Endothelial cell of umbilical vein (primary cell): ENCODE measurements at regions not wholly inside any gene's neighbourhood (a gene's known extent, or its start where the extent isn't known, plus 50 kb on each side); places are given as distances from the start of the nearest gene placed in this dataset.

Source experiments
- BruUV-seq: library from RNA; stranded (reverse); fragments of 400-500 nt; replicated peaks from 2 replicates; lab custom pipeline; 2021; lab: Mats Ljungman, UMichigan
- CTCF ChIA-PET: fragments of 300-600, 350-600 bp; sonication (Branson Sonifier 250); formaldehyde crosslinking; loops from one replicate; lab custom pipeline; 2021; ENCODE audit warnings: antibody characterized with exemption, inconsistent platforms; lab: Charles Lee
- POLR2A ChIA-PET: fragments of 300-600, 350-600 bp; sonication (Branson Sonifier 250); formaldehyde crosslinking; loops from one replicate; lab custom pipeline; 2021; ENCODE audit warnings: antibody characterized with exemption, inconsistent platforms; lab: Charles Lee
- DNase-seq: peaks from one replicate; pipeline ENCODE4 v3.0.0-alpha.2; 2011; ENCODE audit warnings: low read depth, low spot score
- FAIRE-seq: peaks from 2 replicates; lab custom pipeline; 2011; peaks lifted over from hg19 to GRCh38; lab: Jason Lieb, UNC
- H2AFZ ChIP-seq: 2 replicates; pipeline ENCODE4 v1.6.0; 2012; ENCODE audit warnings: low read depth, low read length, control low read depth, inconsistent platforms
- H3K27ac ChIP-seq: 2 replicates; pipeline ENCODE4 v1.5.1; 2011; ENCODE audit warnings: low read depth, mild to moderate bottlenecking, control low read depth, low read length, moderate library complexity; ENCODE audit not compliant: insufficient read depth
- H3K27me3 ChIP-seq, 2 experiments: 2 replicates each; pipeline versions ENCODE4 v1.6.0 to v1.6.1; 2011; ENCODE audit warnings: low read length in 2 of 2, mixed read lengths in 1 of 2; ENCODE audit not compliant: control insufficient read depth in 2 of 2, insufficient read depth in 2 of 2
- H3K36me3 ChIP-seq, 2 experiments: 2 replicates in 1 of 2; 3 replicates in 1 of 2; pipeline ENCODE4 v1.5.1; 2011; ENCODE audit warnings: low read length in 2 of 2, mild to moderate bottlenecking in 1 of 2, moderate library complexity in 1 of 2; ENCODE audit not compliant: control insufficient read depth in 2 of 2, insufficient read depth in 2 of 2; ENCODE audit errors: extremely low read depth in 1 of 2
- H3K4me1 ChIP-seq: 3 replicates; pipeline ENCODE4 v1.5.1; 2011; ENCODE audit warnings: mild to moderate bottlenecking, low read length; ENCODE audit not compliant: control insufficient read depth, insufficient read depth; ENCODE audit errors: extremely low read depth
- H3K4me2 ChIP-seq: 2 replicates; pipeline ENCODE4 v1.6.1; 2011; ENCODE audit warnings: low read length, control low read depth, mixed read lengths; ENCODE audit not compliant: insufficient read depth
- H3K4me3 ChIP-seq, 3 experiments: fragments of 200-600 bp in 1 of 3; sonication (generic), shearing (Covaris generic) in 1 of 3; replicated peaks in 1 of 3; 2 replicates each; pipeline ENCODE4 v1.5.1; 2011 to 2016; ENCODE audit warnings: control low read depth in 3 of 3, low read length in 3 of 3, mild to moderate bottlenecking in 2 of 3, inconsistent platforms in 1 of 3, low read depth in 1 of 3, moderate library complexity in 1 of 3; ENCODE audit not compliant: insufficient read depth in 1 of 3
- H3K79me2 ChIP-seq: 2 replicates; pipeline ENCODE4 v1.6.0; 2012; ENCODE audit warnings: low read length, inconsistent platforms; ENCODE audit not compliant: control insufficient read depth, insufficient read depth
- H3K9ac ChIP-seq: replicated peaks from 2 replicates; pipeline ENCODE3; 2011; ENCODE audit warnings: low read length, control low read depth; ENCODE audit not compliant: insufficient read depth; ENCODE audit errors: extremely low read depth
- H3K9me1 ChIP-seq: replicated peaks from 3 replicates; pipeline ENCODE4 v1.6.0; 2011; ENCODE audit warnings: mild to moderate bottlenecking, low read length; ENCODE audit not compliant: control insufficient read depth, insufficient read depth; ENCODE audit errors: extremely low read depth
- H3K9me3 ChIP-seq: replicated peaks from 2 replicates; pipeline ENCODE4 v1.5.1; 2012; ENCODE audit warnings: low read length, inconsistent platforms; ENCODE audit not compliant: control insufficient read depth, insufficient read depth
- H4K20me1 ChIP-seq: replicated peaks from 2 replicates; pipeline ENCODE3; 2011; ENCODE audit warnings: mild to moderate bottlenecking, low read length; ENCODE audit not compliant: control insufficient read depth, insufficient read depth; ENCODE audit errors: extremely low read depth
- EZH2 ChIP-seq: IDR thresholded peaks from 2 replicates; pipeline ENCODE4 v1.6.1; 2012; ENCODE audit warnings: borderline replicate concordance, low read depth, mild to moderate bottlenecking, moderate library complexity, low read length, inconsistent platforms; ENCODE audit not compliant: severe bottlenecking
- FOS ChIP-seq: IDR thresholded peaks from 2 replicates; pipeline ENCODE4 v1.6.1; 2011; ENCODE audit warnings: mild to moderate bottlenecking, low read length, moderate library complexity, borderline replicate concordance; ENCODE audit not compliant: insufficient read depth
- GATA2 ChIP-seq: IDR thresholded peaks from 2 replicates; pipeline ENCODE4 v1.7.0; 2011; ENCODE audit warnings: low read depth, mild to moderate bottlenecking, moderate library complexity, mixed read lengths, low read length; ENCODE audit not compliant: insufficient read length, insufficient read depth
- JUN ChIP-seq: IDR thresholded peaks from 2 replicates; pipeline ENCODE4 v1.6.1; 2011; ENCODE audit warnings: borderline replicate concordance, low read depth; ENCODE audit not compliant: insufficient read length, insufficient read depth
- MYC ChIP-seq: IDR thresholded peaks from one replicate; pipeline ENCODE4 v1.6.1; 2011; ENCODE audit warnings: mild to moderate bottlenecking, low read depth, low read length
- POLR2A ChIP-seq: IDR thresholded peaks from 2 replicates; pipeline ENCODE4 v1.6.1; 2012; ENCODE audit warnings: low read depth, mild to moderate bottlenecking, control low read depth, low read length
- POLR2AphosphoS5 ChIP-seq: IDR thresholded peaks from 2 replicates; pipeline ENCODE4 v1.6.1; 2012; ENCODE audit warnings: low read depth, mild to moderate bottlenecking, control low read depth, low read length, moderate library complexity; ENCODE audit not compliant: insufficient read depth
- dilution Hi-C: fragments of 300-500 bp; cut with MboI; formaldehyde crosslinking; loops from one replicate; pipeline ENCODE4 v1.15.0; 2019; ENCODE audit warnings: low sequenced_read_pairs; ENCODE audit not compliant: extremely low pct_ligation_motif_present
- intact Hi-C: fragments of 100-400 bp; cut with micrococcal nuclease; formaldehyde crosslinking; loops from one replicate; pipeline ENCODE4 v1.10.0; 2022
- TF ChIP-seq, protein P1 (sequence below): IDR thresholded peaks from 2 replicates; pipeline ENCODE4 v1.6.1; 2011; ENCODE audit not compliant: insufficient read depth, insufficient read length
- TF ChIP-seq, protein P2 (sequence below), 2 donors: IDR thresholded peaks; 1 replicate in 1 of 2; 2 replicates in 1 of 2; pipeline ENCODE4 v1.5.1; 2011; ENCODE audit warnings: low read length in 2 of 2, mild to moderate bottlenecking in 2 of 2, moderate library complexity in 2 of 2, control low read depth in 1 of 2, inconsistent platforms in 1 of 2, low read depth in 1 of 2; ENCODE audit not compliant: insufficient read depth in 1 of 2; ENCODE audit errors: extremely low read depth in 1 of 2

DNA sequence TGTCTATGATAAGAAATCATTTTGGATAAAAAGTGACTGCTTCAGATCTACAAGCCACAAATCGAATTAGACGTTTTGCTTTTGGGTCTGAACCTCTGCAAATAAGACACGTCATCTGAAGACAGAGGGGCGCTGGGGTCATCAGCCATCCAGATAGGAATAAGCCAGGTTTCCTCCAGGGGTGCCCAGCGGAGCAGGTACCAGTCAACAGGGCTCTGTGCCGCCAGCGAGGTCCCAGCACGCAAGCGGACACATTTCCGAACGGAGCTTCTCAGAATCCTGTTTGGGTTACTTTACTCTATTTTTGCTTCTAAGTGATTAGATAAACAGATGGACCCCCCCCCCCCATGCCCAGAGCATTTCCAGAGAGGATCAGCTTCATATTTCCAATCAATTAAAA, 873.8 kb downstream of the BRD1 start:
- no peak for TF ChIP-seq MYC
- TF ChIP-seq POLR2A = no peak
- no peak for TF ChIP-seq GATA2
- TF ChIP-seq EZH2 = no peak
- TF ChIP-seq POLR2AphosphoS5 = no peak
- TF ChIP-seq, protein P1, sequence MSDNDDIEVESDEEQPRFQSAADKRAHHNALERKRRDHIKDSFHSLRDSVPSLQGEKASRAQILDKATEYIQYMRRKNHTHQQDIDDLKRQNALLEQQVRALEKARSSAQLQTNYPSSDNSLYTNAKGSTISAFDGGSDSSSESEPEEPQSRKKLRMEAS = no peak
- TF ChIP-seq, protein P2, sequence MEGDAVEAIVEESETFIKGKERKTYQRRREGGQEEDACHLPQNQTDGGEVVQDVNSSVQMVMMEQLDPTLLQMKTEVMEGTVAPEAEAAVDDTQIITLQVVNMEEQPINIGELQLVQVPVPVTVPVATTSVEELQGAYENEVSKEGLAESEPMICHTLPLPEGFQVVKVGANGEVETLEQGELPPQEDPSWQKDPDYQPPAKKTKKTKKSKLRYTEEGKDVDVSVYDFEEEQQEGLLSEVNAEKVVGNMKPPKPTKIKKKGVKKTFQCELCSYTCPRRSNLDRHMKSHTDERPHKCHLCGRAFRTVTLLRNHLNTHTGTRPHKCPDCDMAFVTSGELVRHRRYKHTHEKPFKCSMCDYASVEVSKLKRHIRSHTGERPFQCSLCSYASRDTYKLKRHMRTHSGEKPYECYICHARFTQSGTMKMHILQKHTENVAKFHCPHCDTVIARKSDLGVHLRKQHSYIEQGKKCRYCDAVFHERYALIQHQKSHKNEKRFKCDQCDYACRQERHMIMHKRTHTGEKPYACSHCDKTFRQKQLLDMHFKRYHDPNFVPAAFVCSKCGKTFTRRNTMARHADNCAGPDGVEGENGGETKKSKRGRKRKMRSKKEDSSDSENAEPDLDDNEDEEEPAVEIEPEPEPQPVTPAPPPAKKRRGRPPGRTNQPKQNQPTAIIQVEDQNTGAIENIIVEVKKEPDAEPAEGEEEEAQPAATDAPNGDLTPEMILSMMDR (IDR thresholded peaks at IDR 0.05; ENCODE audit: extremely low read depth in 1 of 2, insufficient read depth in 1 of 2, low read depth in 1 of 2, low read length in 2 of 2) = no peak
- no peak for TF ChIP-seq JUN
- no peak for TF ChIP-seq FOS
- Histone ChIP-seq H3K9ac (no peak overlapping the region), H3K4me1 (no peaks in the 10 kb centered on the region), H3K27me3 (no peaks in the 10 kb centered on the region), H3K4me3 (no peak overlapping the region), H2AFZ (no peak overlapping the region), H3K79me2 (no peaks in the 10 kb centered on the region), H4K20me1 (no peaks in the 10 kb centered on the region), H3K27ac (no peak overlapping the region), H3K4me2 (no peak overlapping the region), H3K9me1 (no peaks in the 10 kb centered on the region), H3K9me3 (peaks cover 10% of the 10 kb centered on the region), H3K36me3 (no peaks in the 10 kb centered on the region)
- FAIRE-seq (no peak), DNase-seq (no peak)
- CTCF ChIA-PET = no interaction called here
- dilution Hi-C loops = no loop called here
- intact Hi-C loops = no loop called here
- no TSS peak for BruUV-seq
- POLR2A ChIA-PET = no interaction called here
